ENCODE measurements at regions not wholly inside any gene's neighbourhood (a gene's known extent, or its start where the extent isn't known, plus 50 kb on each side); places are given as distances from the start of the nearest gene placed in this dataset.

GRCh38 chr3:164524201-164524600 is 554.1 kb downstream of the SI start:
- POLR2A ChIA-PET, result no interaction called here
- no peaks in the 10 kb centered on the region for H3K4me1 Mint-ChIP-seq (ENCODE audit: low read depth)
- H3K27me3 Mint-ChIP-seq, result no peaks in the 10 kb centered on the region
- H3K27ac Mint-ChIP-seq, result no peak overlapping the region
- H3K36me3 Mint-ChIP-seq, result no peaks in the 10 kb centered on the region
- intact Hi-C loops (cut with micrococcal nuclease), result no loop called here
- H3K9me3 Mint-ChIP-seq, result peaks cover 9% of the 10 kb centered on the region
- CTCF ChIA-PET, result no interaction called here
- no peak for DNase-seq
- H3K4me3 Mint-ChIP-seq, result no peak overlapping the region

GRCh38 chr3:164522073-164522763 is 556.1 kb downstream of the SI start:
- H3K36me3 Mint-ChIP-seq, result no peaks in the 10 kb centered on the region
- no peak overlapping the region for H3K27ac Mint-ChIP-seq
- intact Hi-C loops (cut with micrococcal nuclease), result no loop called here
- DNase-seq, result no peak
- ChIA-PET CTCF (no interaction called here), POLR2A (no interaction called here)
- H3K4me1 Mint-ChIP-seq (ENCODE audit: low read depth), result no peaks in the 10 kb centered on the region
- H3K9me3 Mint-ChIP-seq, result peaks cover 11% of the 10 kb centered on the region
- no peaks in the 10 kb centered on the region for H3K27me3 Mint-ChIP-seq
- no peak overlapping the region for H3K4me3 Mint-ChIP-seq

GRCh38 chr3:164521644-164522043 is 556.7 kb downstream of the SI start:
- Mint-ChIP-seq H3K27me3 (no peaks in the 10 kb centered on the region), H3K27ac (no peak overlapping the region), H3K9me3 (peaks cover 11% of the 10 kb centered on the region), H3K36me3 (no peaks in the 10 kb centered on the region), H3K4me1 (ENCODE audit: low read depth) (no peaks in the 10 kb centered on the region), H3K4me3 (no peak overlapping the region)
- CTCF ChIA-PET, result interaction anchor here (0.6 kb wide), 1 partner anchor 534 kb away, joined by 3 read pairs; no protein-coding TSS in a partner anchor
- DNase-seq, result no peak
- intact Hi-C loops (cut with micrococcal nuclease), result no loop called here
- POLR2A ChIA-PET, result no interaction called here

- no peaks in the 10 kb centered on the region for H3K4me1 Mint-ChIP-seq (ENCODE audit: low read depth)
- no peak overlapping the region for H3K27ac Mint-ChIP-seq
- H3K9me3 Mint-ChIP-seq, result peaks cover 11% of the 10 kb centered on the region
- intact Hi-C loops (cut with micrococcal nuclease), result no loop called here
- H3K27me3 Mint-ChIP-seq, result no peaks in the 10 kb centered on the region
- DNase-seq, result no peak
- ChIA-PET CTCF (interaction anchor here (0.6 kb wide), 1 partner anchor 534 kb away, joined by 3 read pairs; no protein-coding TSS in a partner anchor), POLR2A (no interaction called here)
- no peaks in the 10 kb centered on the region for H3K36me3 Mint-ChIP-seq
- no peak overlapping the region for H3K4me3 Mint-ChIP-seq
Measured at GRCh38 chr3:164521139-164521538, 557.2 kb downstream of the SI start.

- H3K36me3 Mint-ChIP-seq, result no peaks in the 10 kb centered on the region
Measured at GRCh38 chr3:164515256-164515655, 563.0 kb downstream of the SI start.

GRCh38 chr3:164514576-164514975 is 563.7 kb downstream of the SI start:
- no peaks in the 10 kb centered on the region for H3K4me1 Mint-ChIP-seq (ENCODE audit: low read depth)
- intact Hi-C loops (cut with micrococcal nuclease), result no loop called here
- H3K4me3 Mint-ChIP-seq, result no peak overlapping the region
- no peak overlapping the region for H3K27ac Mint-ChIP-seq
- DNase-seq, result no peak
- H3K27me3 Mint-ChIP-seq, result no peaks in the 10 kb centered on the region
- POLR2A ChIA-PET, result no interaction called here
- CTCF ChIA-PET, result no interaction called here
- H3K9me3 Mint-ChIP-seq, result peaks cover 13% of the 10 kb centered on the region
- H3K36me3 Mint-ChIP-seq, result no peaks in the 10 kb centered on the region

More at GRCh38 chr3:164515256-164515655, 563.0 kb downstream of the SI start:
- DNase-seq, result no peak
- Mint-ChIP-seq H3K4me3 (no peak overlapping the region), H3K4me1 (ENCODE audit: low read depth) (no peaks in the 10 kb centered on the region), H3K27me3 (no peaks in the 10 kb centered on the region), H3K27ac (no peak overlapping the region), H3K9me3 (peaks cover 13% of the 10 kb centered on the region)
- ChIA-PET CTCF (no interaction called here), POLR2A (no interaction called here)
- intact Hi-C loops (cut with micrococcal nuclease), result no loop called here

- no peak for DNase-seq
- ChIA-PET CTCF (no interaction called here), POLR2A (no interaction called here)
- Mint-ChIP-seq H3K27me3 (no peaks in the 10 kb centered on the region), H3K4me3 (no peak overlapping the region), H3K36me3 (no peaks in the 10 kb centered on the region), H3K27ac (no peak overlapping the region), H3K4me1 (ENCODE audit: low read depth) (no peaks in the 10 kb centered on the region), H3K9me3 (peaks cover 3% of the 10 kb centered on the region)
- intact Hi-C loops (cut with micrococcal nuclease), result no loop called here
Measured at GRCh38 chr3:164507886-164508285, 570.4 kb downstream of the SI start.

GRCh38 chr3:164498917-164499316 is 579.4 kb downstream of the SI start:
- CTCF ChIA-PET, result no interaction called here
- Mint-ChIP-seq H3K27ac (no peak overlapping the region), H3K4me3 (no peak overlapping the region), H3K27me3 (no peaks in the 10 kb centered on the region), H3K36me3 (no peaks in the 10 kb centered on the region), H3K9me3 (peaks cover 5% of the 10 kb centered on the region), H3K4me1 (ENCODE audit: low read depth) (no peaks in the 10 kb centered on the region)
- intact Hi-C loops (cut with micrococcal nuclease), result no loop called here
- DNase-seq, result no peak
- POLR2A ChIA-PET, result no interaction called here

- intact Hi-C loops (cut with micrococcal nuclease), result no loop called here
- CTCF ChIA-PET, result no interaction called here
- no peak overlapping the region for H3K27ac Mint-ChIP-seq
- H3K9me3 Mint-ChIP-seq, result peaks cover 8% of the 10 kb centered on the region
- no peak overlapping the region for H3K4me3 Mint-ChIP-seq
- DNase-seq, result no peak
- POLR2A ChIA-PET, result no interaction called here
- H3K27me3 Mint-ChIP-seq, result no peaks in the 10 kb centered on the region
- no peaks in the 10 kb centered on the region for H3K36me3 Mint-ChIP-seq
- H3K4me1 Mint-ChIP-seq (ENCODE audit: low read depth), result no peaks in the 10 kb centered on the region
Measured at GRCh38 chr3:164488893-164489292, 589.4 kb downstream of the SI start.

GRCh38 chr3:164486150-164486549 is 592.1 kb downstream of the SI start:
- no peak for DNase-seq
- H3K9me3 Mint-ChIP-seq, result peaks cover 2% of the 10 kb centered on the region
- intact Hi-C loops (cut with micrococcal nuclease), result no loop called here
- POLR2A ChIA-PET, result no interaction called here
- no peak overlapping the region for H3K27ac Mint-ChIP-seq
- CTCF ChIA-PET, result no interaction called here
- no peaks in the 10 kb centered on the region for H3K4me1 Mint-ChIP-seq (ENCODE audit: low read depth)
- no peaks in the 10 kb centered on the region for H3K27me3 Mint-ChIP-seq
- H3K4me3 Mint-ChIP-seq, result no peak overlapping the region
- H3K36me3 Mint-ChIP-seq, result no peaks in the 10 kb centered on the region

- ChIA-PET POLR2A (no interaction called here), CTCF (no interaction called here)
- peaks cover 7% of the 10 kb centered on the region for H3K9me3 Mint-ChIP-seq
- no peaks in the 10 kb centered on the region for H3K36me3 Mint-ChIP-seq
- no peak for DNase-seq
- H3K27me3 Mint-ChIP-seq, result no peaks in the 10 kb centered on the region
- no peak overlapping the region for H3K27ac Mint-ChIP-seq
- intact Hi-C loops (cut with micrococcal nuclease), result no loop called here
- H3K4me3 Mint-ChIP-seq, result no peak overlapping the region
- H3K4me1 Mint-ChIP-seq (ENCODE audit: low read depth), result no peaks in the 10 kb centered on the region
Measured at GRCh38 chr3:164479978-164480377, 598.3 kb downstream of the SI start.

- ChIA-PET CTCF (no interaction called here), POLR2A (no interaction called here)
- intact Hi-C loops (cut with micrococcal nuclease), result no loop called here
- H3K4me3 Mint-ChIP-seq, result no peak overlapping the region
- DNase-seq, result no peak
- H3K9me3 Mint-ChIP-seq, result peaks cover 7% of the 10 kb centered on the region
- no peaks in the 10 kb centered on the region for H3K27me3 Mint-ChIP-seq
- no peaks in the 10 kb centered on the region for H3K4me1 Mint-ChIP-seq (ENCODE audit: low read depth)
- H3K36me3 Mint-ChIP-seq, result no peaks in the 10 kb centered on the region
- H3K27ac Mint-ChIP-seq, result no peak overlapping the region
Measured at GRCh38 chr3:164479406-164479805, 598.9 kb downstream of the SI start.

GRCh38 chr3:164478323-164478722 is 600.0 kb downstream of the SI start:
- Mint-ChIP-seq H3K4me3 (no peak overlapping the region), H3K4me1 (ENCODE audit: low read depth) (no peaks in the 10 kb centered on the region), H3K36me3 (no peaks in the 10 kb centered on the region), H3K27ac (no peak overlapping the region), H3K27me3 (no peaks in the 10 kb centered on the region), H3K9me3 (peaks cover 5% of the 10 kb centered on the region)
- intact Hi-C loops (cut with micrococcal nuclease), result no loop called here
- CTCF ChIA-PET, result no interaction called here
- POLR2A ChIA-PET, result no interaction called here
- DNase-seq, result no peak
